Endothelial cell of umbilical vein (primary cell): ENCODE measurements at regions not wholly inside any gene's neighbourhood (a gene's known extent, or its start where the extent isn't known, plus 50 kb on each side); places are given as distances from the start of the nearest gene placed in this dataset.

ENCODE experiments used
- BruUV-seq: library from RNA; stranded (reverse); fragments of 400-500 nt; replicated peaks from 2 replicates; lab custom pipeline; 2021; lab: Mats Ljungman, UMichigan
- CTCF ChIA-PET: fragments of 300-600, 350-600 bp; sonication (Branson Sonifier 250); formaldehyde crosslinking; loops from one replicate; lab custom pipeline; 2021; ENCODE audit warnings: antibody characterized with exemption, inconsistent platforms; lab: Charles Lee
- POLR2A ChIA-PET: fragments of 300-600, 350-600 bp; sonication (Branson Sonifier 250); formaldehyde crosslinking; loops from one replicate; lab custom pipeline; 2021; ENCODE audit warnings: antibody characterized with exemption, inconsistent platforms; lab: Charles Lee
- DNase-seq: peaks from one replicate; pipeline ENCODE4 v3.0.0-alpha.2; 2011; ENCODE audit warnings: low read depth, low spot score
- FAIRE-seq: peaks from 2 replicates; lab custom pipeline; 2011; peaks lifted over from hg19 to GRCh38; lab: Jason Lieb, UNC
- H2AFZ ChIP-seq: 2 replicates; pipeline ENCODE4 v1.6.0; 2012; ENCODE audit warnings: low read depth, low read length, control low read depth, inconsistent platforms
- H3K27ac ChIP-seq: 2 replicates; pipeline ENCODE4 v1.5.1; 2011; ENCODE audit warnings: low read depth, mild to moderate bottlenecking, control low read depth, low read length, moderate library complexity; ENCODE audit not compliant: insufficient read depth
- H3K27me3 ChIP-seq, 2 experiments: 2 replicates each; pipeline versions ENCODE4 v1.6.0 to v1.6.1; 2011; ENCODE audit warnings: low read length in 2 of 2, mixed read lengths in 1 of 2; ENCODE audit not compliant: control insufficient read depth in 2 of 2, insufficient read depth in 2 of 2
- H3K36me3 ChIP-seq, 2 experiments: 2 replicates in 1 of 2; 3 replicates in 1 of 2; pipeline ENCODE4 v1.5.1; 2011; ENCODE audit warnings: low read length in 2 of 2, mild to moderate bottlenecking in 1 of 2, moderate library complexity in 1 of 2; ENCODE audit not compliant: control insufficient read depth in 2 of 2, insufficient read depth in 2 of 2; ENCODE audit errors: extremely low read depth in 1 of 2
- H3K4me1 ChIP-seq: 3 replicates; pipeline ENCODE4 v1.5.1; 2011; ENCODE audit warnings: mild to moderate bottlenecking, low read length; ENCODE audit not compliant: control insufficient read depth, insufficient read depth; ENCODE audit errors: extremely low read depth
- H3K4me2 ChIP-seq: 2 replicates; pipeline ENCODE4 v1.6.1; 2011; ENCODE audit warnings: low read length, control low read depth, mixed read lengths; ENCODE audit not compliant: insufficient read depth
- H3K4me3 ChIP-seq, 3 experiments: fragments of 200-600 bp in 1 of 3; sonication (generic), shearing (Covaris generic) in 1 of 3; replicated peaks in 1 of 3; 2 replicates each; pipeline ENCODE4 v1.5.1; 2011 to 2016; ENCODE audit warnings: control low read depth in 3 of 3, low read length in 3 of 3, mild to moderate bottlenecking in 2 of 3, inconsistent platforms in 1 of 3, low read depth in 1 of 3, moderate library complexity in 1 of 3; ENCODE audit not compliant: insufficient read depth in 1 of 3
- H3K79me2 ChIP-seq: 2 replicates; pipeline ENCODE4 v1.6.0; 2012; ENCODE audit warnings: low read length, inconsistent platforms; ENCODE audit not compliant: control insufficient read depth, insufficient read depth
- H3K9ac ChIP-seq: replicated peaks from 2 replicates; pipeline ENCODE3; 2011; ENCODE audit warnings: low read length, control low read depth; ENCODE audit not compliant: insufficient read depth; ENCODE audit errors: extremely low read depth
- H3K9me1 ChIP-seq: replicated peaks from 3 replicates; pipeline ENCODE4 v1.6.0; 2011; ENCODE audit warnings: mild to moderate bottlenecking, low read length; ENCODE audit not compliant: control insufficient read depth, insufficient read depth; ENCODE audit errors: extremely low read depth
- H3K9me3 ChIP-seq: replicated peaks from 2 replicates; pipeline ENCODE4 v1.5.1; 2012; ENCODE audit warnings: low read length, inconsistent platforms; ENCODE audit not compliant: control insufficient read depth, insufficient read depth
- H4K20me1 ChIP-seq: replicated peaks from 2 replicates; pipeline ENCODE3; 2011; ENCODE audit warnings: mild to moderate bottlenecking, low read length; ENCODE audit not compliant: control insufficient read depth, insufficient read depth; ENCODE audit errors: extremely low read depth
- EZH2 ChIP-seq: IDR thresholded peaks from 2 replicates; pipeline ENCODE4 v1.6.1; 2012; ENCODE audit warnings: borderline replicate concordance, low read depth, mild to moderate bottlenecking, moderate library complexity, low read length, inconsistent platforms; ENCODE audit not compliant: severe bottlenecking
- FOS ChIP-seq: IDR thresholded peaks from 2 replicates; pipeline ENCODE4 v1.6.1; 2011; ENCODE audit warnings: mild to moderate bottlenecking, low read length, moderate library complexity, borderline replicate concordance; ENCODE audit not compliant: insufficient read depth
- GATA2 ChIP-seq: IDR thresholded peaks from 2 replicates; pipeline ENCODE4 v1.7.0; 2011; ENCODE audit warnings: low read depth, mild to moderate bottlenecking, moderate library complexity, mixed read lengths, low read length; ENCODE audit not compliant: insufficient read length, insufficient read depth
- JUN ChIP-seq: IDR thresholded peaks from 2 replicates; pipeline ENCODE4 v1.6.1; 2011; ENCODE audit warnings: borderline replicate concordance, low read depth; ENCODE audit not compliant: insufficient read length, insufficient read depth
- MYC ChIP-seq: IDR thresholded peaks from one replicate; pipeline ENCODE4 v1.6.1; 2011; ENCODE audit warnings: mild to moderate bottlenecking, low read depth, low read length
- POLR2A ChIP-seq: IDR thresholded peaks from 2 replicates; pipeline ENCODE4 v1.6.1; 2012; ENCODE audit warnings: low read depth, mild to moderate bottlenecking, control low read depth, low read length
- POLR2AphosphoS5 ChIP-seq: IDR thresholded peaks from 2 replicates; pipeline ENCODE4 v1.6.1; 2012; ENCODE audit warnings: low read depth, mild to moderate bottlenecking, control low read depth, low read length, moderate library complexity; ENCODE audit not compliant: insufficient read depth
- dilution Hi-C: fragments of 300-500 bp; cut with MboI; formaldehyde crosslinking; loops from one replicate; pipeline ENCODE4 v1.15.0; 2019; ENCODE audit warnings: low sequenced_read_pairs; ENCODE audit not compliant: extremely low pct_ligation_motif_present
- intact Hi-C: fragments of 100-400 bp; cut with micrococcal nuclease; formaldehyde crosslinking; loops from one replicate; pipeline ENCODE4 v1.10.0; 2022
- TF ChIP-seq, protein P1 (sequence below): IDR thresholded peaks from 2 replicates; pipeline ENCODE4 v1.6.1; 2011; ENCODE audit not compliant: insufficient read depth, insufficient read length
- TF ChIP-seq, protein P2 (sequence below), 2 donors: IDR thresholded peaks; 1 replicate in 1 of 2; 2 replicates in 1 of 2; pipeline ENCODE4 v1.5.1; 2011; ENCODE audit warnings: low read length in 2 of 2, mild to moderate bottlenecking in 2 of 2, moderate library complexity in 2 of 2, control low read depth in 1 of 2, inconsistent platforms in 1 of 2, low read depth in 1 of 2; ENCODE audit not compliant: insufficient read depth in 1 of 2; ENCODE audit errors: extremely low read depth in 1 of 2

DNA sequence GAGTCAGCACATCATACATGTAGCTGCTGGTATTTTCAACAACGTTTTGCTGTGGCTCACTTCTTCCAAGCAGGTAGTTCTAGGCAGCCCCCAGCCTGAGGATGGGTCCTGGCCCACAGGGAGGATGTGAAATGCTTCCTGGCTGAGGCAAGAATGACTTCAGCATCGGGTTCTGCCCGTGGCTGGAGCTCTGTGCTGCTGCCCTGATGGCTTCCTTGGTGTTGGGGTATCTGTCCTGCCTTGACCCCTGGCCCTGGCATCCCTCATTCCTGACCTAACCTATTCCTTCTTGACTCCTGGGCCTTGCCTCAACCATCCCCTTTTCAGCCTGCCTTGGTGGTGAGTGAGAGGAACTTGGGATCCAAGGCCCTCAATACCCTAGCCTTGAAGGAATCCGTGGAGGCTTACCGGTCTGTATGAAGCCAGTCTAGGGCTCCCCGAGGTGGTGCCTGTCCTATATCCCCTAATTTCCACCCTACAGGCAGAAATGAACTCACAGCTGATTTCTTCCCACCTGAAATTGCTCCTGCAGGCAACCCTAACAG is 300.6 kb downstream of the TLE3 start:
- DNase-seq, result no peak
- Histone ChIP-seq H3K9me1 (no peaks in the 10 kb centered on the region), H3K4me3 (no peak overlapping the region), H3K36me3 (no peaks in the 10 kb centered on the region), H4K20me1 (no peaks in the 10 kb centered on the region), H2AFZ (no peak overlapping the region), H3K4me1 (peaks cover 11% of the 10 kb centered on the region), H3K27me3 (no peaks in the 10 kb centered on the region), H3K9ac (no peak overlapping the region), H3K27ac (no peak overlapping the region), H3K79me2 (no peaks in the 10 kb centered on the region), H3K9me3 (no peaks in the 10 kb centered on the region), H3K4me2 (no peak overlapping the region)
- ChIA-PET POLR2A (no interaction called here), CTCF (interaction anchor here (1.1 to 1.3 kb wide), 2 partner anchors 11 to 35 kb away, joined by 3 to 4 read pairs; no protein-coding TSS in a partner anchor)
- intact Hi-C loops, result no loop called here
- BruUV-seq, result no TSS peak
- TF ChIP-seq, protein P1, sequence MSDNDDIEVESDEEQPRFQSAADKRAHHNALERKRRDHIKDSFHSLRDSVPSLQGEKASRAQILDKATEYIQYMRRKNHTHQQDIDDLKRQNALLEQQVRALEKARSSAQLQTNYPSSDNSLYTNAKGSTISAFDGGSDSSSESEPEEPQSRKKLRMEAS, result no peak
- TF ChIP-seq FOS, result no peak
- FAIRE-seq, result no peak
- dilution Hi-C loops, result no loop called here

DNA sequence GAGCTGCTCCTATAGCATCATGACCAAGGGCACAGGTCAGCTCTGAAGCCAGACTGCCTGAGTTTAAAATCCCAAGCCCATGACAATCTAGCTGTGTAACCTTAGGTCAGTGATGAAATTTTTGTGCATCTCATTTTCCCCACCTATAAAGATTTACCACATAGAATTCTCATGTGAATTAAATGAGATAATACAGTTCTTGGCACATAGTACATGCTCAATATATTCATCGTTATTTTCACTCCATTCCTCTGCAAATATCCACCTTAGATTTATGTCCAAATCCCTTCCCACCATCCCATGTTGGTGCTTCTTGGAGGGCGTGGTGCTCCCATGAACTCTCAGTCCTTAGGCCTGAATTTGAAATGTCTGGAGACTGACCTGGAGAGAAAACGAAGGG is 300.1 kb downstream of the TLE3 start:
- CTCF ChIA-PET, result interaction anchor here (1.1 kb wide), 1 partner anchor 35 kb away, joined by 3 read pairs; no protein-coding TSS in a partner anchor
- intact Hi-C loops, result loop anchor here (2.0 kb wide), 1 partner anchor 37 kb away; no protein-coding TSS in a partner anchor
- no peak for FAIRE-seq

More for the DNA sequence above, 300.1 kb downstream of the TLE3 start:
- Histone ChIP-seq H3K27me3 (no peaks in the 10 kb centered on the region), H3K27ac (no peak overlapping the region), H3K9ac (no peak overlapping the region), H4K20me1 (no peaks in the 10 kb centered on the region), H3K4me2 (no peak overlapping the region), H3K9me1 (no peaks in the 10 kb centered on the region), H3K4me1 (peaks cover 11% of the 10 kb centered on the region), H3K79me2 (no peaks in the 10 kb centered on the region), H3K36me3 (no peaks in the 10 kb centered on the region), H2AFZ (no peak overlapping the region), H3K4me3 (no peak overlapping the region), H3K9me3 (no peaks in the 10 kb centered on the region)
- TF ChIP-seq, protein P2, sequence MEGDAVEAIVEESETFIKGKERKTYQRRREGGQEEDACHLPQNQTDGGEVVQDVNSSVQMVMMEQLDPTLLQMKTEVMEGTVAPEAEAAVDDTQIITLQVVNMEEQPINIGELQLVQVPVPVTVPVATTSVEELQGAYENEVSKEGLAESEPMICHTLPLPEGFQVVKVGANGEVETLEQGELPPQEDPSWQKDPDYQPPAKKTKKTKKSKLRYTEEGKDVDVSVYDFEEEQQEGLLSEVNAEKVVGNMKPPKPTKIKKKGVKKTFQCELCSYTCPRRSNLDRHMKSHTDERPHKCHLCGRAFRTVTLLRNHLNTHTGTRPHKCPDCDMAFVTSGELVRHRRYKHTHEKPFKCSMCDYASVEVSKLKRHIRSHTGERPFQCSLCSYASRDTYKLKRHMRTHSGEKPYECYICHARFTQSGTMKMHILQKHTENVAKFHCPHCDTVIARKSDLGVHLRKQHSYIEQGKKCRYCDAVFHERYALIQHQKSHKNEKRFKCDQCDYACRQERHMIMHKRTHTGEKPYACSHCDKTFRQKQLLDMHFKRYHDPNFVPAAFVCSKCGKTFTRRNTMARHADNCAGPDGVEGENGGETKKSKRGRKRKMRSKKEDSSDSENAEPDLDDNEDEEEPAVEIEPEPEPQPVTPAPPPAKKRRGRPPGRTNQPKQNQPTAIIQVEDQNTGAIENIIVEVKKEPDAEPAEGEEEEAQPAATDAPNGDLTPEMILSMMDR (IDR thresholded peaks at IDR 0.05; ENCODE audit: extremely low read depth in 1 of 2, insufficient read depth in 1 of 2, low read depth in 1 of 2, low read length in 2 of 2), result no peak
- TF ChIP-seq GATA2 (no peak), POLR2AphosphoS5 (no peak), JUN (no peak), POLR2A (no peak), MYC (no peak), FOS (no peak), EZH2 (no peak)
- TF ChIP-seq, protein P1, result no peak
- DNase-seq, result no peak
- POLR2A ChIA-PET, result no interaction called here
- dilution Hi-C loops, result no loop called here
- no TSS peak for BruUV-seq
